ENCODE measurements at regions not wholly inside any gene's neighbourhood (a gene's known extent, or its start where the extent isn't known, plus 50 kb on each side); places are given as distances from the start of the nearest gene placed in this dataset.

DNA sequence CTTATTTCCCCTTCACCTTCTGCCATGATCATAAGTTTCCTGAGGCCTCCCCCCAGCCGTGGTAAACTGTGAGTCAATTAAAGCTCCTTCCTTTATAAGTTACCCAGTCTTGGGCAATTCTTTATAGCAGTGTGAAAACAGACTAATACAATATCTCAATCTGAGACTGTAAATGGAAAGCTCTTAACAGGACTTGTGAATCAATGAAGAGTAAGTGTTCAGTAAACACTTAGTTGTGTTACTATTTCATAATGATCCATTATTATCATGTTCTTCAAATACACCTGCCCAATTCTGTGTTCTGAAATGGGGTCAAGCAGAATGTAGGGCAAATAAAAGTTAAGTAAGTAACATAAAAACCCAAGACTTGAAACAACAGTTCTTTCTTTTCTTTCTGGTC is 266.2 kb downstream of the TENT5A start:
- DNase-seq: no peak
- Histone ChIP-seq H3K36me3 (no peaks in the 10 kb centered on the region), H3K4me1 (peaks cover 0 to 10% (median 3%) of the 10 kb centered on the region in 4 donors), H3K27me3 (no peaks in the 10 kb centered on the region), H3K27ac (no peak overlapping the region), H3K4me3 (no peak overlapping the region), H3K9me3 (no peaks in the 10 kb centered on the region)
- 42% methylated on average over 1 of the region's 1 CpG for WGBS (ENCODE audit: insufficient coverage, low coverage, low lambda C conversion rate, missing lambda C conversion rate)
- peak in 2 of 4 donors; percentile 25 to 50 for ATAC-seq
- intact Hi-C loops (cut with DNase I): no loop called here
- TF ChIP-seq, protein P1, sequence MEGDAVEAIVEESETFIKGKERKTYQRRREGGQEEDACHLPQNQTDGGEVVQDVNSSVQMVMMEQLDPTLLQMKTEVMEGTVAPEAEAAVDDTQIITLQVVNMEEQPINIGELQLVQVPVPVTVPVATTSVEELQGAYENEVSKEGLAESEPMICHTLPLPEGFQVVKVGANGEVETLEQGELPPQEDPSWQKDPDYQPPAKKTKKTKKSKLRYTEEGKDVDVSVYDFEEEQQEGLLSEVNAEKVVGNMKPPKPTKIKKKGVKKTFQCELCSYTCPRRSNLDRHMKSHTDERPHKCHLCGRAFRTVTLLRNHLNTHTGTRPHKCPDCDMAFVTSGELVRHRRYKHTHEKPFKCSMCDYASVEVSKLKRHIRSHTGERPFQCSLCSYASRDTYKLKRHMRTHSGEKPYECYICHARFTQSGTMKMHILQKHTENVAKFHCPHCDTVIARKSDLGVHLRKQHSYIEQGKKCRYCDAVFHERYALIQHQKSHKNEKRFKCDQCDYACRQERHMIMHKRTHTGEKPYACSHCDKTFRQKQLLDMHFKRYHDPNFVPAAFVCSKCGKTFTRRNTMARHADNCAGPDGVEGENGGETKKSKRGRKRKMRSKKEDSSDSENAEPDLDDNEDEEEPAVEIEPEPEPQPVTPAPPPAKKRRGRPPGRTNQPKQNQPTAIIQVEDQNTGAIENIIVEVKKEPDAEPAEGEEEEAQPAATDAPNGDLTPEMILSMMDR (IDR thresholded peaks at IDR 0.05): no peak
- no peak for TF ChIP-seq POLR2A (IDR thresholded peaks at IDR 0.05)

DNA sequence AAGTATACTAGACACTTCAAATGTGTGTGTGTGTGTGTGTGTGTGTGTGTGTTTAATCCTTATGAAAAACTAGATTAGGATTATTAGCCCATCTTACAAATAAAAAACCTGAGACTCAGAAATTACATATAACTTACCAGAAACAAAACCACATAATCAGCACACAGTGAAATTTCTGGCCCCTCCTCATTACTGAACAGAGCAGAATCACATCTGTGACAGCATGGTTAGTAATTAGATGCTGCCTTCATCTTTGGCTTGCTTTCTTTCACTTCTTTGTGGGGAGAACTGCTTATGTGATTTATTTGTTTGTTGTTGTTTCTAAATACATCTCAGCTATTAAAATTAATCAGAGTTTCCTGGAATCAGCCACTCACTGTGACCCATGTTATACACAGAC is 267.1 kb downstream of the TENT5A start:
- H3K36me3 ChIP-seq: no peaks in the 10 kb centered on the region
- H3K4me3 ChIP-seq: no peak overlapping the region
- no peak overlapping the region for H3K27ac ChIP-seq
- no peak for DNase-seq
- H3K9me3 ChIP-seq: no peaks in the 10 kb centered on the region
- H3K27me3 ChIP-seq: no peaks in the 10 kb centered on the region
- no peak for ATAC-seq
- peaks cover 0 to 10% (median 3%) of the 10 kb centered on the region in 4 donors for H3K4me1 ChIP-seq
- intact Hi-C loops (cut with DNase I): no loop called here
- TF ChIP-seq, protein P1 (IDR thresholded peaks at IDR 0.05): no peak
- TF ChIP-seq POLR2A (IDR thresholded peaks at IDR 0.05): no peak

DNA sequence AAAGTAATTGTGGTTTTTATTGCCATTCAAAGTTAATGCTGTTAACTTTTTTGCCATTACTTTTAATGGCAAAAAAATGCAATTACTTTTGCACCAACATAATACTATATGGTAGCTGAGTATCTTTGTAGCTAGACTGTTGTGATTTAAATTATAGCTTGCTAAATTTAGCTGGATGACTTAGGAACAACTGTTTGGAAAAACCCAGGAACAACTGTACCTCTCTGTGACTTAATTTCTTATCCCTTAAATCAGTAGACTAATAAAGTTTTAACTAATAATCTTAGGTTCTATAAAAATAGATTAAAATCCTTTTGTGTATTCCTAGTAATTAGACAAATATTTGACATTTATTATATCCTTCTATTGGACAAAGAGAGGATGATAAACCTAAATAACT is 268.2 kb downstream of the TENT5A start:
- H3K4me3 ChIP-seq: no peak overlapping the region
- TF ChIP-seq, protein P1 (IDR thresholded peaks at IDR 0.05): no peak
- no peak for TF ChIP-seq POLR2A (IDR thresholded peaks at IDR 0.05)
- ATAC-seq: no peak

DNA sequence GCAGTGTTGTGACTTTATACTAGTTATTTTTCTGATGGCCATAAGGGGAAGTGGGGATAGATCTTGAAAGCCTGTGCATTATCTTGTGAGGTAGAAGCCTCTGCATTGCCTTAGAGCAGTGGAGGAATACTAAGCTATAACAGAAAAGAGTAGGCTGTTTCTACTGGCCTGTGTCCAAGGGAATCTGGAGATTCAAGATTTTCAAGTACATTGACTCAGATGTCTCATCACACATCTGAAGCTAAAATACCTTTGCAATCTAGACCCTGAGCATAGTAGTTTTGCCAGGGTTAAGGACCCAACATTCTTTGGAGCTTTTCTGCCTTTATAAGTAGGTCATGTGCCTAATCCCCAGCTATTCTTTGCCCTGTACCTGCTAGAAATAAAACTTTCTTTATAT is 272.3 kb downstream of the TENT5A start:
- intact Hi-C loops (cut with DNase I): no loop called here
- Histone ChIP-seq H3K4me1 (no peaks in the 10 kb centered on the region), H3K9me3 (no peaks in the 10 kb centered on the region), H3K27ac (no peak overlapping the region), H3K4me3 (no peak overlapping the region), H3K27me3 (no peaks in the 10 kb centered on the region), H3K36me3 (no peaks in the 10 kb centered on the region)
- ATAC-seq (no peak), DNase-seq (no peak)
- TF ChIP-seq, protein P1 (IDR thresholded peaks at IDR 0.05): no peak

More for the DNA sequence above, 268.2 kb downstream of the TENT5A start:
- Histone ChIP-seq H3K36me3 (no peaks in the 10 kb centered on the region), H3K4me1 (peaks cover 0 to 10% (median 3%) of the 10 kb centered on the region in 4 donors), H3K27me3 (no peaks in the 10 kb centered on the region), H3K27ac (no peak overlapping the region), H3K9me3 (no peaks in the 10 kb centered on the region)
- intact Hi-C loops (cut with DNase I): no loop called here
- DNase-seq: no peak

DNA sequence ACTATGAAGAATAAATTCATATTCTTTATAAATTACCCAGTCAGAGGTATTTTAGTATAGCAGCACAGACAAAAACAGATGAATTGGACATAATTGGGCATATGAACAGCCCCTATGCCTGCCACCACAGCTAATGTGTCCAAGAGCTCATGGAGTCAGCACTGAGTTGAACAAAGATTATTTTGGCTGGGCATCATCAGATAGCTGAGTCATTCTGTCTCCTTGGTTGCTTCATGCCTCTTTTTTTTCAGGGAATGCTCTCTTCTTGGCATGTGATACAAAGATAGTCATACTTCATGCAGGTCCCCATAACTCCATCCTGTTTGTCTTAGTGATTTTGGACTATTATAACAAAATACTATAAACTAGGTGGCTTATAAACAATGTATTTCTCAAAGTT is 275.6 kb downstream of the TENT5A start:
- DNase-seq (no peak), ATAC-seq (no peak)
- intact Hi-C loops (cut with DNase I): no loop called here
- no peaks in the 10 kb centered on the region for H3K27me3 ChIP-seq
- no peaks in the 10 kb centered on the region for H3K9me3 ChIP-seq
- H3K4me1 ChIP-seq: no peaks in the 10 kb centered on the region
- no peaks in the 10 kb centered on the region for H3K36me3 ChIP-seq
- H3K27ac ChIP-seq: no peak overlapping the region
- TF ChIP-seq, protein P1 (IDR thresholded peaks at IDR 0.05): no peak
- TF ChIP-seq POLR2A (IDR thresholded peaks at IDR 0.05): no peak
- H3K4me3 ChIP-seq: no peak overlapping the region
